HG02642 (cell line): ENCODE measurements at regions not wholly inside any gene's neighbourhood (a gene's known extent, or its start where the extent isn't known, plus 50 kb on each side); places are given as distances from the start of the nearest gene placed in this dataset.
"Not testable (repeated sequence)": the region's sequence is repeated elsewhere in the genome, so short reads cannot be mapped to it uniquely, and the experiment has no call there.

Experiments
- ATAC-seq: cut with Tn5 transposase; IDR thresholded peaks from one replicate; pipeline ENCODE4 v1.9.1; 2021; ENCODE audit warnings: mild to moderate bottlenecking; ENCODE audit not compliant: unreplicated experiment, poor library complexity

GRCh38 chr1:200258447-200259375, 151.1 kb downstream of the ZNF281 start:
- no peak for ATAC-seq

DNA sequence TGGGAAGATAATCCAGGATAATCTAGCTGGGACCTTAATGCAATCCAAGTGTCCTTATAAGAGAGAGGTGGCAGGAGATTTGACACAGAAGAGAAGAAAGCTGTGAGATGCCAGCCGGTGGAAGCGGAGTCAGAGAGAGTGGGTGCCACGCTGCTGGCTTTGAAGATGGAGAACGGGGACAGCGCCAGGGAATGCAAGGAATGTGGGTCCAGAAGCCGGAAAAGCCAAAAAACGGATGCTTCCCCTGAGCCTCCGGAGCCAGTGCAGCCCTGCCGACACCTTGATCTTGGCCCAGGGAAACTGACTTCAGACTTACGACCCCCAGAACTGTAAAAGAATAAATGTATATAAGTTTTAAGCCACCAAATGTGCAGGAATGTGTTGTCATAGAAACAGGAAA, 152.6 kb downstream of the ZNF281 start:
- ATAC-seq = no peak

- not testable (repeated sequence) for ATAC-seq
These were observed 155.2 kb downstream of the ZNF281 start for GRCh38 chr1:200254602-200255001.

GRCh38 chr1:200253774-200254495, 155.9 kb downstream of the ZNF281 start:
- ATAC-seq = peak; percentile 65

DNA sequence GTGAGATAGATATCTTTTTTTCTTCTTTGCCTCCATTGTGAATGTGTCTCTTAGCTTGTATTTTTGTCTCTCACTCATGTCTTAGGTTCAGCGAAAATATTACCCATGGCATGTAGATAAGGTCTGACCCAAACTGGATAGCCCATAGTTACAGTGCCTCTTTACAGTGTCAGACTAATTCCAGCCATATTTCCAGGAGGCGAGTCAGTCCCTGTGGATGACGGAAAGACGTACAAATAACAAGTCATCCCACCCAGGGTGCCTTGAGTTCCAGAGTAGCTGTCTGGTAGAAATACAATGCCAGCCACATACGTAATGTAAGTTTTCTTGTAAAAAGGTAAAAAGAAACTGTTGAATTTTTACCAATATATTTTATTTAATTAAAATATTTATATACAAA, 157.3 kb downstream of the ZNF281 start:
- no peak for ATAC-seq

DNA sequence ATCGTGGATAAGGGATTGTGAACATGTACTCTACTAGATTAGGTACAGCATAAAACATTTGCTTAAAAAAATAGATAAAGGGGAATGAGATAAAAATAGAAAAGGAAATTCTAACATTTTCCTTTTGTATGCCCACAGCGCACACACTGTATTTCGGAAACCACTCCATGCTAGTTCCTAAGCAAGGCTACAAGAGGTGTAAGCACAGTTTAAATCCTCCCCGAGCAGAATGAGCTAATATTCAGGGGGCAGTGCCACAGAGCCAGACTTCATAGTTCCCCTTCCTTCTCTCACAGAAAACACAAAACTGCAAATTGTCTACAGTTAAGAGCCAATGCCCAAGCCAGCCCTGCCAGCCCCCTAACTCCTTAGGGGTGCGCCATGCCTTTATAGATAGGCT, 159.4 kb downstream of the ZNF281 start:
- ATAC-seq = no peak

DNA sequence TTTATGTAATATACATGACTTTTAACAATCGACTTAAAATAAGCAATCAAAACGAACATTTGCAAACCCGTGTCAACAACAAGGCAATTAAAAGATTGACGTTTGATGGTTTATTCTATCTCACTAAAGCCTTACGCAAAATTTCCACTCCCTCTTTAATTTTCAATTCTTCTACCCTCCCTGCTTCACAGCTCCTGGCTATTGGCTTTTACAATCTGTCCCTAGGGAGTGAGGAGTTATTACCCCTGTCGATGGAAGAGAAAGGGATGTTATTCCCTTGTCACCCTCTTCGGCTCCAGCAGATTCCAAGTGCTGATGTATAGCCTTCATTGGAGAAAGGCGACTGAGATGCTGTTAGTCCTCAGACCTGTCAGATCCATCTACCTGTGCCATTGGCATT, 161.3 kb downstream of the ZNF281 start:
- ATAC-seq = no peak

DNA sequence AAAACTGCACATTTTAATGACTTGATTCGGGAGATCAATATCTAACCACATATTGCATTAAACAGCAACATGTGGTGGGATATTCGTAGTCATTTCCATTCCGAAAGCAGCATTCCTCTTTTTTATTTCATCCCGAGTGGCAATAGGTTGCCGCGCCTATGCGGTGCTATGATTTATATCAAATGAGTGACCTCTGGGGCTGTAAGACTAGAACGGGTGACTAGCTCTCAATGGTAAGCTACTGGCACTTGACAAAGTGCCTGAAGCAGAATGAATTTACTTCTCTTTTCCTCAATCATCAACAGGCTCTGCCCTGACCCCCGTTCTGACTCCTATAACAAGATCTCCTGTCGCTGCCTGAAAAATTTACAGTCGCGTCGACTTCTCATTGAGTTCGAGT, 162.3 kb downstream of the ZNF281 start:
- ATAC-seq = no peak

DNA sequence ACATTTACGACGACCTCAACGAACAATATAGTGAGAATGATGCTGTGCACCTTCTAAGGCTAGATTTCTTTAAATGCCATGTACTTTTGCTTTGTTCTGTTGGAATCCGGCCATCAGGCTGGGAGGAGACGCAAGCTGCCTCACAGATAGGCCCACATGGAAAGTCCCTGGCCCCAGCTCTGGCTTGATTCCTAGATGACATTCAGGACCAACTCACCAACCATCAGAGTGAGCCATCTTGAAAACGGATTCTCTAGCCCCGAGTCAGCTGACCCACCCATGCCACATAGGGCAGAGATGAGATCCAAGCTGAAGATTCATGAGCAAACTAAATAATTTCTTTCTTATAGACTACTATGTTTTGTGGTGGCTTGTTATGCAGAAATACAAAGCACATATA, 164.4 kb downstream of the ZNF281 start:
- ATAC-seq = no peak

DNA sequence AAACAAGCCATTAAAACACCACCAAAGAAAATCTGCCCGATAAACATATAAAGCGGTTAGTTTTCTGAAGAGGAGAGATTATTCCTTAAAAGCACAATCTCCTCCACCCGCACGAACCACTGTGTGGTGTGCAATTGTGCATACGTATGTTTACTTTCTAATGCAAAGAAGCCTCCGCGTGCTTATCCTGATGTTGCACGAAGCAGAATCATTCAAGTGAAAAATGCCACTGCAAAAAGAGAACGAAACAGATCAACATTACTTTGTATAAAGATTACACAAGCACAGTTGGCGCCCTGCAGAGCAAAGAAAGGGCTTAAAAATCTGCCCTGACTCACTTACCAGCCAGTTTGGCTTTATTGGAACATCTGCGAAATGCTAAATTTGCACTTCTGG, 166.8 kb downstream of the ZNF281 start:
- ATAC-seq = no peak

GRCh38 chr1:200242110-200243041, 167.5 kb downstream of the ZNF281 start:
- no peak for ATAC-seq

- no peak for ATAC-seq
These were observed 169.2 kb downstream of the ZNF281 start for GRCh38 chr1:200240656-200241055.

DNA sequence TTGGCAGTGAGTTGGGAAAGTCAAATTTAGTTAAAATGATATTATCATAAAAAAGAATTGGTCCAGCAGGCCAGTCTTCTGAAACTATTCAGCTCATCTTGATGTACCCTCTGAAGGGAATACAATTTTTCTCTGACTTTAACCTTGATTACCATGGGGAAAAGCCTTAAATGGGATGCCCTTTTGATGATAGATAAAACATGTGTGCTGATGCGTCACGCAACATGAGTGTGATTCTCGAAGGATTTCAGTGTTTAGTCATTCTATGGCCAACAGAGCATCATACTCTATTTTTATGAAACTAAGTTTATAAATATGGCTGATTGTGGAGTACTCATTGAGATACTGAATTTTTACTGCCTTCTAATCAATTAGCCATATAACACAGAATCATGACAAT, 171.5 kb downstream of the ZNF281 start:
- no peak for ATAC-seq

DNA sequence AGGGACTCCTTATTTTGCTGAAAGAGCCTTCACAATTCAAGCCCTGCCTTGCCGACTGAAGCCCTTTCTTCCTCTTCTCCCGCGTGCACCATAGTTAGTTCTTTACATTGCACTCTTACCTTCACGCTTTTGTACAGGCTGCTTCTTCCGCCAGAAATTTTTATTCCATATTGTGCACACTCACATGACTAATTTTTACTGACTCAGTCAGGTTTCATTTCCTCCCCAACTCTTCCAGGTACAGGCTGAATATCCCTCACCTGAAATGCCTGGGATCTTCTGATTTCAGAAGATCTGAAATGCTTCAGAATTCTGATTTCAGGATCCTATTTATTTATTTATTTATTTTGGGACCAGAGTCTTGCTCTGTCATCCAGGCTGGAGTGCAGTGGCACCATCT, 172.8 kb downstream of the ZNF281 start:
- ATAC-seq = no peak

GRCh38 chr1:200234938-200235337, 174.9 kb downstream of the ZNF281 start:
- ATAC-seq = no peak

DNA sequence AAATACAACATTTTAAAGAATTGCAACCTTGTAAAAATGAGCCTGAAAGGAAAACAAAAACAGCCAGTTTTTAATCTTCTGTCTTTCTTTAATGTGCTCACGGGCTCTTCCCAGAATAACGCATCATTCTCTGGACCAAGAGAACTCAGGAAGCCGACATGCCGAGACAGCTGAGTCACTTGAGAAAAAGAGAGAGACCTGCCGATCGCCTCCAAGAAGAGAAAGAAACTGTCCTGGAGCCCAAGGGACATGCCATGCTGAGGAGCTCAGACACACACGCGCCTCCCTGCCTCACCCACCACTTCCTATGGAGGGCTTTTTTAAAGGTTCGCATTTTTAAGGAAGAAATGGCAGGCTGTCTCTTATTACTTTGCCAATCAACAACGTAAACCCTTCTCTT, 176.4 kb downstream of the ZNF281 start:
- ATAC-seq = no peak

GRCh38 chr1:200231787-200232231, 178.0 kb downstream of the ZNF281 start:
- no peak for ATAC-seq

DNA sequence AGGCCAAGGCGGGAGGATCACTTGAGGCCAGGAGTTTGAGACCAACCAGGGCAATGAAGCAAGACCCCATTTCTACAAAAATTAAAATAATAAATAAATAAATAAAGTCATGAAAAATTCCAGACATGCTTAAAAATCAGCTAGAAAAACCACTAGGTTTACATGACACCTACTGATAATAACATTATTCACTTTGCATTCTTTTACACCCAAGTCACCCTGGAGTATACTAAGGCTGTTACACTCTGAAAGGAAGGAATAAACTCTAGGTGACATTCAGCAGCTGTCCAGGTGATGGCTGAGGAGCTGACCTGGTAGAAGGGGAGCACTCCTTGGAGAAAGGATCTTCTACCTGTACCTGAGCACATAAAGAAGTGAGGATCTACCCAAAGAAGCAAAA, 179.2 kb downstream of the ZNF281 start:
- ATAC-seq = no peak

GRCh38 chr1:200228486-200228885, 181.3 kb downstream of the ZNF281 start:
- no peak for ATAC-seq

DNA sequence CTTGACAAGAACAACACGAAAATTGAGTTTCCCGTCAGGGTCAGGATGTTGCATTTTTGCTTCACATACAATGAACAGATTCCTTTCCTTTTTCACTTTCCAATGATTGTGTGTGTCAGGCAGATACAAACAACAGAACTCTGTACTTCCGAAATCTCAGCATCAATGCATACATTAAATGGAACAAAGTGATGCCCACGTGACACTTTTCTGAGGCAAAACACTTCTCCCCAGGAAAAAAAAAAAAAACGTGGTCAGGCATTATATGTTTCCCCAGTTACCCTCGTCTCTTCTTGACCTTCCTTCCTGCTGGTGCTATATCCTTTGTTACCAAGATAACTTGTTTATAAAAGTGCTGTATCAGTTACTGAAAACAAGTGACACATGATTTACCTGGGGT, 181.8 kb downstream of the ZNF281 start:
- no peak for ATAC-seq
